Mammary epithelial cell (primary cell): ENCODE measurements at regions not wholly inside any gene's neighbourhood (a gene's known extent, or its start where the extent isn't known, plus 50 kb on each side); places are given as distances from the start of the nearest gene placed in this dataset.
"Not testable (repeated sequence)": the region's sequence is repeated elsewhere in the genome, so short reads cannot be mapped to it uniquely, and the experiment has no call there.

ENCODE experiments used
- EZH2 ChIP-seq: IDR thresholded peaks from 2 replicates; pipeline ENCODE4 v1.6.1; 2012; ENCODE audit warnings: low read length, inconsistent platforms, borderline replicate concordance
- TF ChIP-seq, protein P1 (sequence below), 2 donors: IDR thresholded peaks in 1 of 2; conservative IDR thresholded peaks in 1 of 2; 2 replicates each; pipeline ENCODE4 v1.5.1; 2011 to 2012; ENCODE audit warnings: inconsistent platforms in 2 of 2, low read length in 2 of 2, mild to moderate bottlenecking in 2 of 2, control low read depth in 1 of 2, low read depth in 1 of 2; ENCODE audit not compliant: insufficient read depth in 1 of 2; ENCODE audit errors: extremely low read depth in 1 of 2

DNA sequence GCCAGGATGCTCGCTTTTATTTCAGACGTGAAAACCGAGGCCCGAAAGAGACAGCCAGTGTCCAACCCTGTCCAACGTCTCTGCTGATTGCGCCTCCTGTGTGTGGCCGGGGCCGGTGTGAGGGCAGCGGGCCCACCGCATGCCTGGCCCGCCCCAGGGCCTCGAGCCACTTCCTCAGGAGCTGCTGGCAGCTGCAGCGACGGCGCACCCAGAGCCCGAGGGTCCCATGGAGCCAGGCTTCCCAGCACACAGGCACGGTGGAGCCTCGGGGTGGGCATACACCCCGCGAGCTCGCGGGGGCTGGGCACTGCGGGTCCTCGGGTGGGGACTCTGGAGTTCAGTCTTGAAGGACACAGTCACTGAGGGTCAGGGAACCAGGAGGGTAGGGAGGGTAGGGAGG lies 320.5 kb upstream of the PLGLB1 start:
- not testable (repeated sequence) for TF ChIP-seq EZH2
- TF ChIP-seq, protein P1, sequence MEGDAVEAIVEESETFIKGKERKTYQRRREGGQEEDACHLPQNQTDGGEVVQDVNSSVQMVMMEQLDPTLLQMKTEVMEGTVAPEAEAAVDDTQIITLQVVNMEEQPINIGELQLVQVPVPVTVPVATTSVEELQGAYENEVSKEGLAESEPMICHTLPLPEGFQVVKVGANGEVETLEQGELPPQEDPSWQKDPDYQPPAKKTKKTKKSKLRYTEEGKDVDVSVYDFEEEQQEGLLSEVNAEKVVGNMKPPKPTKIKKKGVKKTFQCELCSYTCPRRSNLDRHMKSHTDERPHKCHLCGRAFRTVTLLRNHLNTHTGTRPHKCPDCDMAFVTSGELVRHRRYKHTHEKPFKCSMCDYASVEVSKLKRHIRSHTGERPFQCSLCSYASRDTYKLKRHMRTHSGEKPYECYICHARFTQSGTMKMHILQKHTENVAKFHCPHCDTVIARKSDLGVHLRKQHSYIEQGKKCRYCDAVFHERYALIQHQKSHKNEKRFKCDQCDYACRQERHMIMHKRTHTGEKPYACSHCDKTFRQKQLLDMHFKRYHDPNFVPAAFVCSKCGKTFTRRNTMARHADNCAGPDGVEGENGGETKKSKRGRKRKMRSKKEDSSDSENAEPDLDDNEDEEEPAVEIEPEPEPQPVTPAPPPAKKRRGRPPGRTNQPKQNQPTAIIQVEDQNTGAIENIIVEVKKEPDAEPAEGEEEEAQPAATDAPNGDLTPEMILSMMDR (conservative IDR thresholded peaks at IDR 0.05 in 1 of 2, IDR thresholded peaks at IDR 0.05 in 1 of 2; ENCODE audit: extremely low read depth in 1 of 2, insufficient read depth in 1 of 2, low read depth in 1 of 2, low read length in 2 of 2): not testable (repeated sequence)
